ENCODE measurements at regions not wholly inside any gene's neighbourhood (a gene's known extent, or its start where the extent isn't known, plus 50 kb on each side); places are given as distances from the start of the nearest gene placed in this dataset.

- no peak for TF ChIP-seq ZBTB7A (IDR thresholded peaks at IDR 0.05; ENCODE audit: borderline replicate concordance, control insufficient read depth, low read depth, low read length)
- TF ChIP-seq GMEB1 (CRISPR knock-in tag; IDR thresholded peaks at IDR 0.05) = no peak
- TF ChIP-seq CBX3 (IDR thresholded peaks at IDR 0.05; ENCODE audit: borderline replicate concordance in 1 of 2, low read length in 2 of 2) = no peak
- no peak for TF ChIP-seq HDAC6 (IDR thresholded peaks at IDR 0.05; ENCODE audit: low read depth, low read length)
- no peak for TF ChIP-seq ZNF384 (IDR thresholded peaks at IDR 0.05; ENCODE audit: low read depth, low read length)
- TF ChIP-seq POLR2G (IDR thresholded peaks at IDR 0.05; ENCODE audit: low read depth, low read length) = no peak
- TF ChIP-seq ZFP36 (IDR thresholded peaks at IDR 0.05; ENCODE audit: low read depth, low read length, partially characterized antibody) = no peak
- no peak for TF ChIP-seq NRF1 (conservative IDR thresholded peaks at IDR 0.05 in 1 of 2, IDR thresholded peaks at IDR 0.05 in 1 of 2)
- no peak for TF ChIP-seq NFIC (IDR thresholded peaks at IDR 0.05)
- TF ChIP-seq CCNT2 (IDR thresholded peaks at IDR 0.05; ENCODE audit: borderline replicate concordance, extremely low read depth, insufficient read length, low read depth, low read length) = no peak
- TF ChIP-seq RCOR1 (IDR thresholded peaks at IDR 0.05; ENCODE audit: borderline replicate concordance in 1 of 2, low read depth in 2 of 2, low read length in 2 of 2) = no peak
Measured at GRCh38 chr2:136639651-136640050, 125.7 kb upstream of the THSD7B start (continued).

- in situ Hi-C loops (cut with MboI) = no loop called here
- TF ChIP-seq NCOA2 (IDR thresholded peaks at IDR 0.05; ENCODE audit: partially characterized antibody in 2 of 2) = no peak
- TF ChIP-seq CAMTA2 (CRISPR knock-in tag; conservative IDR thresholded peaks at IDR 0.05) = no peak
- no peak for TF ChIP-seq ZC3H4 (CRISPR knock-in tag; IDR thresholded peaks at IDR 0.05; ENCODE audit: borderline replicate concordance)
Measured at GRCh38 chr2:136638193-136638592, 127.2 kb upstream of the THSD7B start.

More at GRCh38 chr2:136638193-136638592, 127.2 kb upstream of the THSD7B start:
- no TSS peak for BruUV-seq (replicated peaks)
- DNase-seq (ENCODE audit: extremely low read depth in 1 of 4, low spot score in 3 of 4) (no peak), FAIRE-seq (no peak), ATAC-seq (no peak)
- H3K4me3 ChIP-seq = no peak overlapping the region
- H3K9me1 ChIP-seq (ENCODE audit: control insufficient read depth, insufficient read depth, low read length) = no peaks in the 10 kb centered on the region
- H3K4me2 ChIP-seq (ENCODE audit: insufficient read depth, low read length) = no peak overlapping the region
- no peak overlapping the region for H2AFZ ChIP-seq (ENCODE audit: low read depth, low read length)
- no peaks in the 10 kb centered on the region for H3K79me2 ChIP-seq (ENCODE audit: control insufficient read depth, insufficient read depth, low read length)
- no peak overlapping the region for H3K27ac ChIP-seq (ENCODE audit: extremely low read depth, low read depth, low read length)
- H3K4me1 ChIP-seq (replicated peaks in 1 of 2; ENCODE audit: control insufficient read depth in 2 of 2, insufficient read depth in 2 of 2, low read length in 2 of 2) = no peaks in the 10 kb centered on the region
- H3K9me3 ChIP-seq (replicated peaks; ENCODE audit: control insufficient read depth, insufficient read depth, low read depth, low read length) = no peaks in the 10 kb centered on the region
- intact Hi-C loops (cut with micrococcal nuclease) = no loop called here
- ChIA-PET CTCF (ENCODE audit: low intra/inter-chr PET ratio) (no interaction called here), POLR2A (no interaction called here)
- no peaks in the 10 kb centered on the region for H3K27me3 ChIP-seq (ENCODE audit: control insufficient read depth in 2 of 2, insufficient read depth in 2 of 2, low read length in 2 of 2)
- H4K20me1 ChIP-seq (replicated peaks; ENCODE audit: control insufficient read depth, insufficient read depth, low read length) = no peaks in the 10 kb centered on the region
- H3K36me3 ChIP-seq (ENCODE audit: control insufficient read depth, insufficient read depth, low read length) = no peaks in the 10 kb centered on the region
- no peak overlapping the region for H3K9ac ChIP-seq (ENCODE audit: insufficient read depth in 1 of 2, low read depth in 2 of 2, low read length in 2 of 2)
